Lower lobe of right lung (tissue), 2 donors: ENCODE measurements at regions not wholly inside any gene's neighbourhood (a gene's known extent, or its start where the extent isn't known, plus 50 kb on each side); places are given as distances from the start of the nearest gene placed in this dataset.

Source experiments
- ATAC-seq, 2 donors: fragments of 200-7000 bp; cut with Tn5 transposase; one replicate each; pipeline ENCODE4 v1.9.1; 2020 to 2022; ENCODE audit warnings: mild to moderate bottlenecking in 2 of 2, moderate library complexity in 2 of 2
- DNase-seq: peaks from one replicate; pipeline ENCODE4 v3.0.0-alpha.2; 2020
- H3K27ac ChIP-seq: fragments of 200-600 bp; one replicate; pipeline ENCODE4 v1.8.0; 2022
- H3K27me3 ChIP-seq: fragments of 200-600 bp; one replicate; pipeline ENCODE4 v1.8.0; 2022; ENCODE audit warnings: low read depth
- H3K36me3 ChIP-seq: fragments of 200-600 bp; one replicate; pipeline ENCODE4 v1.8.0; 2022; ENCODE audit warnings: mild to moderate bottlenecking
- H3K4me1 ChIP-seq: fragments of 200-600 bp; one replicate; pipeline ENCODE4 v1.8.0; 2022
- H3K4me3 ChIP-seq: fragments of 200-600 bp; one replicate; pipeline ENCODE4 v1.8.0; 2022; ENCODE audit warnings: mild to moderate bottlenecking
- H3K9me3 ChIP-seq: fragments of 200-600 bp; one replicate; pipeline ENCODE4 v1.8.0; 2022
- intact Hi-C: fragments of 100-400 bp; cut with DNase I; formaldehyde crosslinking; loops from one replicate; pipeline ENCODE4 v1.11.0; 2022
- TF ChIP-seq, protein P1 (sequence below): fragments of 200-600 bp; IDR thresholded peaks from one replicate; pipeline ENCODE4 v1.8.0; 2022; ENCODE audit warnings: antibody characterized with exemption, mild to moderate bottlenecking
- donor health status: DM: no; HTN: yes; CAD: no; lungs with severe emphysema.

DNA sequence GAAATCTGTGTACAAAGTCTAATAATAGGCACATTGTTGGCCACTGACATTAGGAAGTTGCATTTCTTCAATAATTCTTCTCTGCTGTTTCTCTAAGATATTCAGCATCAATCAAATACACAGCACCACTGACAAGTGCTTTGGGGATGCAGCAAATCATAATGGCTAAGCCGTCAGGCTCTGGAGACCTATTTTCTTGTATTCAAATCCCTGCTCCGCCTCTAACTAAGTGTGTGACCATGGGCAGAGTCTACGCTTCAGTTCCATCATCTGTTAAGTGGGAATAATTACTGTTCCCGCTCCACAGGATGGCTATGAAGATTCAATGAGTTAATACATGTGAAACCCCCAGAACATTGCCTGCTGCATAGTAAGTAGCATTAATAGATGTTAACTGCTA is 176.9 kb downstream of the ADGRL4 start:
- DNase-seq (no peak), ATAC-seq (no peak)
- intact Hi-C loops = no loop called here
- TF ChIP-seq, protein P1, sequence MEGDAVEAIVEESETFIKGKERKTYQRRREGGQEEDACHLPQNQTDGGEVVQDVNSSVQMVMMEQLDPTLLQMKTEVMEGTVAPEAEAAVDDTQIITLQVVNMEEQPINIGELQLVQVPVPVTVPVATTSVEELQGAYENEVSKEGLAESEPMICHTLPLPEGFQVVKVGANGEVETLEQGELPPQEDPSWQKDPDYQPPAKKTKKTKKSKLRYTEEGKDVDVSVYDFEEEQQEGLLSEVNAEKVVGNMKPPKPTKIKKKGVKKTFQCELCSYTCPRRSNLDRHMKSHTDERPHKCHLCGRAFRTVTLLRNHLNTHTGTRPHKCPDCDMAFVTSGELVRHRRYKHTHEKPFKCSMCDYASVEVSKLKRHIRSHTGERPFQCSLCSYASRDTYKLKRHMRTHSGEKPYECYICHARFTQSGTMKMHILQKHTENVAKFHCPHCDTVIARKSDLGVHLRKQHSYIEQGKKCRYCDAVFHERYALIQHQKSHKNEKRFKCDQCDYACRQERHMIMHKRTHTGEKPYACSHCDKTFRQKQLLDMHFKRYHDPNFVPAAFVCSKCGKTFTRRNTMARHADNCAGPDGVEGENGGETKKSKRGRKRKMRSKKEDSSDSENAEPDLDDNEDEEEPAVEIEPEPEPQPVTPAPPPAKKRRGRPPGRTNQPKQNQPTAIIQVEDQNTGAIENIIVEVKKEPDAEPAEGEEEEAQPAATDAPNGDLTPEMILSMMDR = no peak
- no peak overlapping the region for H3K27ac ChIP-seq
- H3K27me3 ChIP-seq = no peaks in the 10 kb centered on the region
- H3K4me3 ChIP-seq = no peak overlapping the region
- no peaks in the 10 kb centered on the region for H3K9me3 ChIP-seq
- no peaks in the 10 kb centered on the region for H3K36me3 ChIP-seq
- H3K4me1 ChIP-seq = no peaks in the 10 kb centered on the region

- Histone ChIP-seq H3K4me1 (no peaks in the 10 kb centered on the region), H3K4me3 (no peak overlapping the region), H3K36me3 (no peaks in the 10 kb centered on the region), H3K9me3 (no peaks in the 10 kb centered on the region), H3K27me3 (no peaks in the 10 kb centered on the region), H3K27ac (no peak overlapping the region)
- ATAC-seq (no peak), DNase-seq (no peak)
- intact Hi-C loops = no loop called here
- TF ChIP-seq, protein P1 = no peak
Observed at GRCh38 chr1:78830321-78830720, 176.2 kb downstream of the ADGRL4 start.

- H3K36me3 ChIP-seq = no peaks in the 10 kb centered on the region
- H3K9me3 ChIP-seq = no peaks in the 10 kb centered on the region
- no peak overlapping the region for H3K4me3 ChIP-seq
- DNase-seq = no peak
- no peak for ATAC-seq
- TF ChIP-seq, protein P1 = no peak
- intact Hi-C loops = no loop called here
- no peak overlapping the region for H3K27ac ChIP-seq
- H3K4me1 ChIP-seq = no peaks in the 10 kb centered on the region
- no peaks in the 10 kb centered on the region for H3K27me3 ChIP-seq
Observed at GRCh38 chr1:78831731-78832360, 174.7 kb downstream of the ADGRL4 start.

DNA sequence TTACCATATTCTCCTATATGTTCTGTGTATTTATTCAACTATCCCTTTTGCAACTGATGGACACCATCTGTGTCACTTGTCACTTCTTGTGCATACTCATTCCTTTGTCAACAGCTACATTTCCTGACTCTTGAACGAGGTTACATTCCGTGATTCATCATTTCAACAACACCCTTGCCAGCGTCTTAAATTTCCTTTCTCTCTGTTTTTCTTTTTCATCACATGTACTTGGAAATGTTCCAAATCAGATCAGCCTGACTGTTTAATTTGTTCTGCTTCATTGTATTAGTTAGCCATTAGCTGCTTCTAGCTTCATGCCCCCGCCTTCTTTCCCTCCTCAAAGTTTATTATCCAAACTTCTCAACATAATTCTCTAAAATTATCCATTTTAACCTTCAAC is 173.0 kb downstream of the ADGRL4 start:
- DNase-seq = no peak
- Histone ChIP-seq H3K4me3 (no peak overlapping the region), H3K27ac (no peak overlapping the region), H3K4me1 (no peaks in the 10 kb centered on the region), H3K36me3 (no peaks in the 10 kb centered on the region), H3K27me3 (no peaks in the 10 kb centered on the region), H3K9me3 (no peaks in the 10 kb centered on the region)
- TF ChIP-seq, protein P1 = no peak
- no peak for ATAC-seq
- intact Hi-C loops = no loop called here

DNA sequence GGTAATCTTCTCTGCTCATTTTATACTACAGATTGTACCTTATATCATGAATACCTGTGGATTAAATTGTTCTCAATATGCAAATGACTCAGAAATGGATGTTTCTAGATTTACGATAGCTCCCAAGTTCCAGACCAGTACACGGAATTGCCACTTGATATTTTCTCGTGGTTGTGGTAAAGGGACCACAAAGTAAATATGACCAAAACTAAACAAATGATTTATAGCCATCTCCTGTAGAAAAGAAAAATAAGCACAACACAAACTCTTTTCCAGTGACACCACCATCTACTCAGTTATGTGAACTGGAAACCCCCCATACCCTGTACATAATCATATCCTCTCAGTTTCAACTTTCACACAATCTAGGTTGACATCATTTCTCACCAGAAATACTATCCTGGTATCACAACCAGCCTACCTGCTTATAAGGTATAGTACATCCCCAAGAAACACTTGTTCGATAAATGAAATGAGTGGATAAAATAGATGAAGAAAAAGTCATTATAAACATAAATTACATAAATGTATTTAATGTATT is 172.3 kb downstream of the ADGRL4 start:
- Histone ChIP-seq H3K4me3 (no peak overlapping the region), H3K27ac (no peak overlapping the region), H3K36me3 (no peaks in the 10 kb centered on the region), H3K9me3 (no peaks in the 10 kb centered on the region), H3K27me3 (no peaks in the 10 kb centered on the region), H3K4me1 (no peaks in the 10 kb centered on the region)
- TF ChIP-seq, protein P1 = no peak
- intact Hi-C loops = no loop called here
- ATAC-seq (no peak), DNase-seq (no peak)
